ENCODE measurements at regions not wholly inside any gene's neighbourhood (a gene's known extent, or its start where the extent isn't known, plus 50 kb on each side); places are given as distances from the start of the nearest gene placed in this dataset.

GRCh38 chr14:84445486-84445885 is 1084.5 kb upstream of the FLRT2 start:
- no peaks in the 10 kb centered on the region for H3K36me3 Mint-ChIP-seq
- H3K27ac ChIP-seq (ENCODE audit: low read length): no peak overlapping the region
- WGBS (ENCODE audit: insufficient coverage): 80% methylated on average over 1 of the region's 2 CpGs

GRCh38 chr14:84446250-84446649 is 1083.7 kb upstream of the FLRT2 start:
- TF ChIP-seq CTCF (IDR thresholded peaks at IDR 0.05): no peak
- intact Hi-C loops (cut with micrococcal nuclease): no loop called here
- WGBS (ENCODE audit: insufficient coverage): 94% methylated on average over 1 of the region's 3 CpGs

More at GRCh38 chr14:84445486-84445885, 1084.5 kb upstream of the FLRT2 start:
- Histone ChIP-seq H3K9me3 (ENCODE audit: control insufficient read depth, insufficient read depth, low read length) (peaks cover 2% of the 10 kb centered on the region), H3K4me1 (ENCODE audit: control insufficient read depth, insufficient read depth, low read length) (no peaks in the 10 kb centered on the region), H3K27me3 (ENCODE audit: control insufficient read depth, insufficient read depth, low read length) (no peaks in the 10 kb centered on the region), H3K36me3 (ENCODE audit: control insufficient read depth, insufficient read depth, low read length) (no peaks in the 10 kb centered on the region), H3K4me3 (ENCODE audit: low read length) (no peak overlapping the region)
- intact Hi-C loops (cut with micrococcal nuclease): no loop called here
- Mint-ChIP-seq H3K4me3 (no peak overlapping the region), H3K27me3 (ENCODE audit: low read depth in 2 of 2) (no peaks in the 10 kb centered on the region), H3K9me3 (peaks cover 4 to 15% of the 10 kb centered on the region in 2 donors), H3K4me1 (no peaks in the 10 kb centered on the region), H3K27ac (no peak overlapping the region)
- ATAC-seq: no peak
- no peak for DNase-seq
- no peak for TF ChIP-seq CTCF (IDR thresholded peaks at IDR 0.05)

GRCh38 chr14:84453307-84453950 is 1076.5 kb upstream of the FLRT2 start:
- H3K9me3 ChIP-seq (ENCODE audit: control insufficient read depth, insufficient read depth, low read length): no peaks in the 10 kb centered on the region

More at GRCh38 chr14:84446250-84446649, 1083.7 kb upstream of the FLRT2 start:
- Mint-ChIP-seq H3K27ac (no peak overlapping the region), H3K4me3 (no peak overlapping the region), H3K27me3 (ENCODE audit: low read depth in 2 of 2) (no peaks in the 10 kb centered on the region), H3K36me3 (no peaks in the 10 kb centered on the region), H3K9me3 (peaks cover 3 to 12% of the 10 kb centered on the region in 2 donors), H3K4me1 (no peaks in the 10 kb centered on the region)
- ATAC-seq (no peak), DNase-seq (no peak)
- H3K27me3 ChIP-seq (ENCODE audit: control insufficient read depth, insufficient read depth, low read length): no peaks in the 10 kb centered on the region
- H3K4me1 ChIP-seq (ENCODE audit: control insufficient read depth, insufficient read depth, low read length): no peaks in the 10 kb centered on the region
- no peak overlapping the region for H3K4me3 ChIP-seq (ENCODE audit: low read length)
- H3K36me3 ChIP-seq (ENCODE audit: control insufficient read depth, insufficient read depth, low read length): no peaks in the 10 kb centered on the region
- H3K27ac ChIP-seq (ENCODE audit: low read length): no peak overlapping the region
- H3K9me3 ChIP-seq (ENCODE audit: control insufficient read depth, insufficient read depth, low read length): peaks cover 2% of the 10 kb centered on the region

More at GRCh38 chr14:84453307-84453950, 1076.5 kb upstream of the FLRT2 start:
- H3K27me3 Mint-ChIP-seq (ENCODE audit: low read depth in 2 of 2): no peaks in the 10 kb centered on the region
- TF ChIP-seq CTCF (IDR thresholded peaks at IDR 0.05): no peak
- H3K27ac ChIP-seq (ENCODE audit: low read length): no peak overlapping the region
- DNase-seq: no peak
- H3K9me3 Mint-ChIP-seq: no peaks in the 10 kb centered on the region
- 95% methylated on average over 5 of the region's 5 CpGs for WGBS (ENCODE audit: insufficient coverage)
- no peaks in the 10 kb centered on the region for H3K4me1 ChIP-seq (ENCODE audit: control insufficient read depth, insufficient read depth, low read length)
- H3K36me3 ChIP-seq (ENCODE audit: control insufficient read depth, insufficient read depth, low read length): no peaks in the 10 kb centered on the region
- no peak overlapping the region for H3K4me3 ChIP-seq (ENCODE audit: low read length)
- H3K27me3 ChIP-seq (ENCODE audit: control insufficient read depth, insufficient read depth, low read length): no peaks in the 10 kb centered on the region
- no peak for ATAC-seq
- H3K27ac Mint-ChIP-seq: no peak overlapping the region
- intact Hi-C loops (cut with micrococcal nuclease): no loop called here
- H3K36me3 Mint-ChIP-seq: no peaks in the 10 kb centered on the region
- H3K4me3 Mint-ChIP-seq: no peak overlapping the region
- H3K4me1 Mint-ChIP-seq: no peaks in the 10 kb centered on the region

Data from natural killer cell (primary cell).